NT2/D1 (cell line): ENCODE measurements at regions not wholly inside any gene's neighbourhood (a gene's known extent, or its start where the extent isn't known, plus 50 kb on each side); places are given as distances from the start of the nearest gene placed in this dataset.

Experiments
- YY1 ChIP-seq: IDR thresholded peaks from 2 replicates; pipeline ENCODE4 v1.6.1; 2011; ENCODE audit not compliant: insufficient read length, insufficient read depth
- ZNF274 ChIP-seq: IDR thresholded peaks from 2 replicates; pipeline ENCODE4 v1.6.1; 2011; ENCODE audit warnings: mild to moderate bottlenecking, low read depth, low read length

DNA sequence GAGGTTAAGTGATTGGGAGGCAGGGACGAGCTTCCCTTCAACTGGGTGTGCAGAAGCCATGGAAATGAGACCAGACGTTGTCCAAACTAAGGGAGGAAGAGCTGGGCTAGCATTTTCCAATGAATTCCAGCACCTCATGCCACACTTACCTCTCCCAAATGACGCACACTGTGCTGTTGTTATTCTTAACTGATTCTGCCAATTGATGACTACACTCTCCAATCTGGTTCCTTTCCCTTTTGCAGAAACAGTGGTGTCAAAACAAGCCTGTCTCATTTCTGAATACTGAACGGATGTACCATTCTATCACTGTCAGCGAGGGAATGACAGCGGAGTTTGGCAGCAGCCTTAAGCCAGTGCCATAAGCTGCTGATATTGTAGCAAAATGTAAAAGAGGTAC lies 380.5 kb upstream of the HNRNPA3 start:
- TF ChIP-seq ZNF274 (no peak), YY1 (no peak)
